Loucy (cell line): ENCODE measurements at regions not wholly inside any gene's neighbourhood (a gene's known extent, or its start where the extent isn't known, plus 50 kb on each side); places are given as distances from the start of the nearest gene placed in this dataset.

ENCODE experiments used
- CTCF ChIP-seq: fragments of 200-600 bp; sonication (generic); conservative IDR thresholded peaks from 2 replicates; pipeline ENCODE4 v1.5.1; 2014; ENCODE audit warnings: mild to moderate bottlenecking, antibody characterized with exemption, low read length
- EZH2phosphoT487 ChIP-seq: fragments of 200-600 bp; IDR thresholded peaks from 2 replicates; pipeline ENCODE4 v1.6.1; 2018; ENCODE audit warnings: antibody characterized with exemption, mild to moderate bottlenecking, moderate library complexity, borderline replicate concordance

GRCh38 chr10:44435196-44435595, 50.3 kb upstream of the CXCL12 start:
- TF ChIP-seq CTCF (no peak), EZH2phosphoT487 (no peak)
